Trophoblast cell (in vitro differentiated cells and primary cell): ENCODE measurements at regions not wholly inside any gene's neighbourhood (a gene's known extent, or its start where the extent isn't known, plus 50 kb on each side); places are given as distances from the start of the nearest gene placed in this dataset.

ENCODE experiments used
- DNase-seq, 2 donors: peaks; one replicate each; pipeline ENCODE4 v3.0.0-alpha.2; 2016
- H2AFZ ChIP-seq: 2 replicates; pipeline ENCODE4 v1.6.1; 2013; ENCODE audit warnings: low read length, moderate library complexity, mild to moderate bottlenecking; ENCODE audit not compliant: insufficient read depth, poor library complexity
- H2AK5ac ChIP-seq: 2 replicates; pipeline ENCODE4 v1.6.1; 2013; ENCODE audit warnings: mild to moderate bottlenecking, low read length
- H2BK120ac ChIP-seq: 2 replicates; pipeline ENCODE4 v1.6.1; 2013; ENCODE audit warnings: low read length, mild to moderate bottlenecking, moderate library complexity; ENCODE audit not compliant: insufficient read depth, poor library complexity
- H2BK12ac ChIP-seq: 2 replicates; pipeline ENCODE4 v1.6.1; 2013; ENCODE audit warnings: mild to moderate bottlenecking, low read length, moderate library complexity
- H2BK5ac ChIP-seq: 2 replicates; pipeline ENCODE4 v1.6.1; 2013; ENCODE audit warnings: low read length, low read depth, moderate library complexity, mild to moderate bottlenecking; ENCODE audit not compliant: poor library complexity
- H3K14ac ChIP-seq: 2 replicates; pipeline ENCODE4 v1.6.1; 2013; ENCODE audit warnings: mild to moderate bottlenecking, low read length
- H3K18ac ChIP-seq: 2 replicates; pipeline ENCODE4 v1.6.1; 2013; ENCODE audit warnings: mild to moderate bottlenecking, low read length
- H3K23ac ChIP-seq: 2 replicates; pipeline ENCODE4 v1.6.1; 2013; ENCODE audit warnings: low read length
- H3K27ac ChIP-seq: 2 replicates; pipeline ENCODE4 v1.5.1; 2013; ENCODE audit warnings: low read depth, mild to moderate bottlenecking, inconsistent platforms, low read length, moderate library complexity
- H3K27me3 ChIP-seq: 2 replicates; pipeline ENCODE4 v1.6.1; 2013; ENCODE audit warnings: inconsistent platforms, mild to moderate bottlenecking, low read length, moderate library complexity; ENCODE audit not compliant: insufficient read depth
- H3K36me3 ChIP-seq, 2 experiments: 1 replicate in 1 of 2; 2 replicates in 1 of 2; pipeline ENCODE4 v1.6.1; 2013; ENCODE audit warnings: low read length in 2 of 2, mild to moderate bottlenecking in 2 of 2, moderate library complexity in 1 of 2; ENCODE audit not compliant: insufficient read depth in 2 of 2, control insufficient read depth in 1 of 2
- H3K4ac ChIP-seq: 2 replicates; pipeline ENCODE4 v1.6.1; 2013; ENCODE audit warnings: low read depth, mild to moderate bottlenecking, low read length, moderate library complexity
- H3K4me1 ChIP-seq, 2 experiments: 1 replicate in 1 of 2; 2 replicates in 1 of 2; pipeline ENCODE4 v1.6.1; 2013; ENCODE audit warnings: low read length in 2 of 2, mild to moderate bottlenecking in 2 of 2, moderate library complexity in 1 of 2; ENCODE audit not compliant: insufficient read depth in 2 of 2, control insufficient read depth in 1 of 2
- H3K4me2 ChIP-seq: 2 replicates; pipeline ENCODE4 v1.6.1; 2013; ENCODE audit warnings: inconsistent platforms, mild to moderate bottlenecking, low read length, moderate library complexity
- H3K4me3 ChIP-seq: 2 replicates; pipeline ENCODE4 v1.5.1; 2013; ENCODE audit warnings: mild to moderate bottlenecking, low read depth, low read length, inconsistent platforms
- H3K79me1 ChIP-seq: one replicate; pipeline ENCODE4 v1.6.1; 2013; ENCODE audit warnings: low read length
- H3K79me2 ChIP-seq: 2 replicates; pipeline ENCODE4 v1.6.1; 2013; ENCODE audit warnings: low read length, mild to moderate bottlenecking; ENCODE audit not compliant: control insufficient read depth, insufficient read depth, poor library complexity
- H3K9ac ChIP-seq: 2 replicates; pipeline ENCODE4 v1.6.1; 2013; ENCODE audit warnings: mild to moderate bottlenecking, low read length
- H3K9me3 ChIP-seq: 2 replicates; pipeline ENCODE4 v1.6.1; 2013; ENCODE audit warnings: low read depth, mild to moderate bottlenecking, control low read depth, inconsistent platforms, low read length; ENCODE audit not compliant: insufficient read depth
- H4K12ac ChIP-seq: 2 replicates; pipeline ENCODE4 v1.6.1; 2013; ENCODE audit warnings: low read depth, mild to moderate bottlenecking, low read length, moderate library complexity
- H4K8ac ChIP-seq: 2 replicates; pipeline ENCODE4 v1.6.1; 2013; ENCODE audit warnings: low read depth, mild to moderate bottlenecking, low read length, moderate library complexity
- H4K91ac ChIP-seq: one replicate; pipeline ENCODE4 v1.6.1; 2013; ENCODE audit warnings: low read depth, mild to moderate bottlenecking, low read length, moderate library complexity
- WGBS: extraction: QIAGEN DNeasy Blood & Tissue Kit; methylation state at CpG from one replicate; pipeline ENCODE4 v1.1.7; 2013; ENCODE audit warnings: missing lambda C conversion rate; ENCODE audit not compliant: insufficient read length, insufficient coverage; ENCODE audit errors: extremely low coverage; 5-methylcytosine and 5-hydroxymethylcytosine counted together

DNA sequence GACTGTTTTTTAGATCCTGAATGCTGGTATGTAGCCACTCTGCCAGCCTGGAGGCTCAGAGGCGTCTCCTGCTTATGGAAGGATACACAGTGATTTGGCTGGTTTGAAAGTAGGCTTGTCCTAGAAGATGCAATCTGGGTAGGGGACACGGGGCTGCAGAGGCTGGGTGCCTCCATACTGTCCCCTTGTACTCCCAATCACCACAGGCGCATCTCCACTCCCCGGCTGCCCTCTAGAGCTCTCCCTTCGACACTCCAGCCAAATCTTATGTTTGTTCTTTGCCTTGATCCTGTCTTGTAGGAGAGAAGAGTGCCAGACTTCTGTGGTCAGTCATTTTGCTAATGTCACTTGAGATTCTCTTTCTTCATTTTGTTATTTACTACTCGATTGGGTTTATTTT lies 168.8 kb upstream of the THRB start:
- WGBS: no CpG with 5 or more reads among the region's 6 CpGs

DNA sequence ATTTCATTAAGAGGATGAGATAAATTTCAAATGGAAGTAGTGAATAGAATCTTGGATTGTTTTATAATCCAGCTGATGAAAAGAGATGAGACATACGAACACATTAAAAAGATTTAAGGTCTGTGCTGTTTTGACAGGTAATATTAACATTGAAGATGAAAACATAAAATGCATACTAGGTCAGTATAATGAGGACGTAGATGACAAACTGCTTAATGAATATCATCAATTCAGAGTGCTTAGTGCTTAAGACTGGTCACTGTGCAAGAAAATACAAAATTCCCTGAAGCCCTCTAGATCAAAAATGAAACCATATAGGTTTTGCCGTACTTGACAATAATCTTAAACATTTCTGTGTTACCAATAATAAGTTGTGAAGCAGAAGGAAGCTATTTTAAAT lies 173.4 kb upstream of the THRB start:
- Histone ChIP-seq H3K27ac (no peak overlapping the region), H3K4ac (no peak overlapping the region), H3K23ac (no peak overlapping the region), H3K9ac (no peak overlapping the region), H3K18ac (no peak overlapping the region), H3K14ac (no peak overlapping the region), H3K9me3 (no peaks in the 10 kb centered on the region), H3K36me3 (no peaks in the 10 kb centered on the region), H2BK5ac (no peak overlapping the region), H2AK5ac (no peak overlapping the region), H4K8ac (no peak overlapping the region), H3K4me1 (no peaks in the 10 kb centered on the region), H2BK120ac (no peak overlapping the region), H3K4me3 (no peak overlapping the region), H2BK12ac (no peak overlapping the region), H2AFZ (no peak overlapping the region), H3K79me1 (no peaks in the 10 kb centered on the region), H3K27me3 (no peaks in the 10 kb centered on the region), H3K79me2 (no peaks in the 10 kb centered on the region), H4K12ac (no peak overlapping the region), H3K4me2 (no peak overlapping the region), H4K91ac (no peak overlapping the region)
- no CpG with 5 or more reads among the region's 3 CpGs for WGBS
- no peak for DNase-seq

More for the DNA sequence above, 168.8 kb upstream of the THRB start:
- Histone ChIP-seq H3K4me2 (no peak overlapping the region), H2BK12ac (no peak overlapping the region), H3K79me2 (no peaks in the 10 kb centered on the region), H3K14ac (no peak overlapping the region), H3K27ac (no peak overlapping the region), H3K18ac (no peak overlapping the region), H4K91ac (no peak overlapping the region), H3K4me3 (no peak overlapping the region), H3K9me3 (no peaks in the 10 kb centered on the region), H3K9ac (no peak overlapping the region), H3K4ac (no peak overlapping the region), H4K8ac (no peak overlapping the region), H3K23ac (no peak overlapping the region), H2AFZ (no peak overlapping the region), H4K12ac (no peak overlapping the region), H3K79me1 (no peaks in the 10 kb centered on the region), H2AK5ac (no peak overlapping the region), H3K4me1 (no peaks in the 10 kb centered on the region), H3K27me3 (no peaks in the 10 kb centered on the region), H2BK120ac (no peak overlapping the region), H2BK5ac (no peak overlapping the region), H3K36me3 (no peaks in the 10 kb centered on the region)
- no peak for DNase-seq

DNA sequence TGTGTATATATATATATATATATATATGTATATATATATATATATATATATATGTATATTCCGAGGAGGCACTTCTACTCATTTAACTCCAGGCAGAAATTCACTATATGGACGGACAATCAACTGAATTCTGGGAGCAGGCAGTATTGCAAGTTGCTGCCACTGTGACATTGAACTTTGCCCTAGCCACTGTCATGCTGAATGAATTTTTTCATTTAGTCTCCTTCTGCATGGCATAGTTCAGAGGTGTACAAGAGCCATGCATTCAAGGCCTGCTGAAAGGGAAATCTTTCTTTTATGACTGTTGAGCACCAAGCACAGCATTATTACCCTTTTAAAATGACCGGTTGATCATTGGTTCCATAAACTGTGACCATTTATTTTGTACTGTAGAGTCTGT lies 176.2 kb upstream of the THRB start:
- no peak overlapping the region for H3K27ac ChIP-seq
- no peak overlapping the region for H3K23ac ChIP-seq
- no CpG with 5 or more reads among the region's 3 CpGs for WGBS

DNA sequence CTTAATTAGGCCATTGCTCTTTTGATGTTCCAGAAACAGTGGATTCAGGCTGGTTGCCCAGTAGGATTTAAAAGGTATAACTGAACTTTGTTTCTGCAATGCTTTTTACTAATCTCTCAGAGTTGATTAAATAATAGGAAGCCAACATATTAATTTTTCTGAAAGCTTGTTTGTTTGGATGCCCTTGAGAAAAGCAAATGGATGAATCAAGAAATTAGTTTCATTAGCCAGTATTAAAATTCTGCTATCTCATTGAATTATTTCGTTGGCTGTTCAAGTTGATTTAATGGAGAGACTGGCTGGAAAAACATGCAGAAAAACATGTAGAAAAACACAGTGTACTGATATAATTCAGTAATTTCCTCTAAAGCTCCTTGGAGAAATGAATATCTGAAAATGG lies 178.9 kb upstream of the THRB start:
- no peak overlapping the region for H3K23ac ChIP-seq
- no peak overlapping the region for H2AK5ac ChIP-seq
- H4K12ac ChIP-seq: no peak overlapping the region
- H3K4me1 ChIP-seq: peaks cover 4% of the 10 kb centered on the region in 2 experiments
- no peak overlapping the region for H4K8ac ChIP-seq
- H3K79me1 ChIP-seq: peaks cover 3% of the 10 kb centered on the region
- no CpG with 5 or more reads among the region's 1 CpG for WGBS
- H2BK120ac ChIP-seq: no peak overlapping the region
- no peak for DNase-seq
- no peak overlapping the region for H3K4me3 ChIP-seq
- H3K27ac ChIP-seq: no peak overlapping the region
- no peak overlapping the region for H3K14ac ChIP-seq
- H3K9ac ChIP-seq: no peak overlapping the region
- no peak overlapping the region for H3K18ac ChIP-seq
- H3K4ac ChIP-seq: no peak overlapping the region
- no peaks in the 10 kb centered on the region for H3K27me3 ChIP-seq
- H4K91ac ChIP-seq: no peak overlapping the region
- no peaks in the 10 kb centered on the region for H3K9me3 ChIP-seq
- H2BK5ac ChIP-seq: no peak overlapping the region
- H3K79me2 ChIP-seq: no peaks in the 10 kb centered on the region
- no peak overlapping the region for H3K4me2 ChIP-seq
- no peaks in the 10 kb centered on the region for H3K36me3 ChIP-seq
- H2AFZ ChIP-seq: no peak overlapping the region
- H2BK12ac ChIP-seq: no peak overlapping the region

More for the DNA sequence above, 176.2 kb upstream of the THRB start:
- Histone ChIP-seq H3K9ac (no peak overlapping the region), H2AFZ (no peak overlapping the region), H2BK120ac (no peak overlapping the region), H3K4ac (no peak overlapping the region), H3K4me1 (no peaks in the 10 kb centered on the region), H4K91ac (no peak overlapping the region), H2BK12ac (no peak overlapping the region), H2AK5ac (no peak overlapping the region), H3K79me2 (no peaks in the 10 kb centered on the region), H3K27me3 (no peaks in the 10 kb centered on the region), H4K12ac (no peak overlapping the region), H3K79me1 (no peaks in the 10 kb centered on the region), H4K8ac (no peak overlapping the region), H2BK5ac (no peak overlapping the region), H3K9me3 (no peaks in the 10 kb centered on the region), H3K4me2 (no peak overlapping the region), H3K18ac (no peak overlapping the region), H3K14ac (no peak overlapping the region), H3K4me3 (no peak overlapping the region), H3K36me3 (no peaks in the 10 kb centered on the region)
- no peak for DNase-seq
